Fibroblast of pulmonary artery (primary cell): ENCODE measurements at regions not wholly inside any gene's neighbourhood (a gene's known extent, or its start where the extent isn't known, plus 50 kb on each side); places are given as distances from the start of the nearest gene placed in this dataset.
"Not testable (repeated sequence)": the region's sequence is repeated elsewhere in the genome, so short reads cannot be mapped to it uniquely, and the experiment has no call there.

Experiments used
- DNase-seq: peaks from one replicate; pipeline ENCODE4 v3.0.0-alpha.2; 2010; ENCODE audit warnings: low read depth
- H3K4me3 ChIP-seq: replicated peaks from 2 replicates; pipeline ENCODE4 v1.5.1; 2011; ENCODE audit warnings: low read depth, mild to moderate bottlenecking, control low read depth, low read length, moderate library complexity
- TF ChIP-seq, protein P1 (sequence below): IDR thresholded peaks from 2 replicates; pipeline ENCODE4 v1.5.1; 2011; ENCODE audit warnings: mild to moderate bottlenecking, control low read depth, low read length, inconsistent platforms; ENCODE audit errors: missing control alignments

DNA sequence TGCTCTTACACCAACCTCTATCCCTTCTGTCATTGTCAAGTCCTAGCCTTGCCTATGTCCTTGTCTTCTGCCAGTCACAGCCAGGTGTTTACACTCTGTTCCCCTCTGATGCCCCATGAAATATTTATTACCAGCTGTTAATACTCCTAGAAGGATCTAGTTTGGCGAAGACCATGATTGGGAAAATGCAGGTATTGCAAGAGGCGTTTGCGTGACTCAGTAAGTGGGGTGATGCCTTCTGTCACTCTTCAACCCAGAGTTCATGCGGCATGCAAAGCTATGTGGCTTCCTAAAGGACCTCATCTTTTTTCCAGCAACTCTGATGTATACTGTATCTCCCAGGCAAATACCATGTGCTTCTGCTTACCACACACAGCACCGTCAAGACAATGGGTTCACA is 81.8 kb upstream of the GJB6 start:
- H3K4me3 ChIP-seq: no peak overlapping the region
- DNase-seq: no peak
- TF ChIP-seq, protein P1, sequence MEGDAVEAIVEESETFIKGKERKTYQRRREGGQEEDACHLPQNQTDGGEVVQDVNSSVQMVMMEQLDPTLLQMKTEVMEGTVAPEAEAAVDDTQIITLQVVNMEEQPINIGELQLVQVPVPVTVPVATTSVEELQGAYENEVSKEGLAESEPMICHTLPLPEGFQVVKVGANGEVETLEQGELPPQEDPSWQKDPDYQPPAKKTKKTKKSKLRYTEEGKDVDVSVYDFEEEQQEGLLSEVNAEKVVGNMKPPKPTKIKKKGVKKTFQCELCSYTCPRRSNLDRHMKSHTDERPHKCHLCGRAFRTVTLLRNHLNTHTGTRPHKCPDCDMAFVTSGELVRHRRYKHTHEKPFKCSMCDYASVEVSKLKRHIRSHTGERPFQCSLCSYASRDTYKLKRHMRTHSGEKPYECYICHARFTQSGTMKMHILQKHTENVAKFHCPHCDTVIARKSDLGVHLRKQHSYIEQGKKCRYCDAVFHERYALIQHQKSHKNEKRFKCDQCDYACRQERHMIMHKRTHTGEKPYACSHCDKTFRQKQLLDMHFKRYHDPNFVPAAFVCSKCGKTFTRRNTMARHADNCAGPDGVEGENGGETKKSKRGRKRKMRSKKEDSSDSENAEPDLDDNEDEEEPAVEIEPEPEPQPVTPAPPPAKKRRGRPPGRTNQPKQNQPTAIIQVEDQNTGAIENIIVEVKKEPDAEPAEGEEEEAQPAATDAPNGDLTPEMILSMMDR: no peak

DNA sequence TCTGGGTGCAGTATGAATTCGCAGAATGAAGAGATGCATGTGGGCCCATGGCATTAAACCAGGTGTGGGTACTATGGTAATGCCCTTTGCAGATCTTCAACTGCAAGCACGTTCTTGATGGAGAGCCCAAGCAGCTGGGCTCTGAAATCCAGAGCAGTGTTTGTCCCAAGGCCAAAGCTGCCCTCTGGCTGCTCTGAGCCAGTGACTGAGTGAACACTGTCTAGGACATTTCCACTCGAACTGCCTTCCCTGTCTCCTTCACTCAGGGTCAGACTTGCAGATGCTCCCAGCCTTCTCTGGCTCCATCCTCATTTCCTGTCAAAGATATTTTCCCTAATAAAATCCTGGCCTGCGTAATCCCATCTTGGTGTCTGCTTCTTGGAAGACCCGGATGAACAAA is 80.2 kb upstream of the GJB6 start:
- no peak overlapping the region for H3K4me3 ChIP-seq
- TF ChIP-seq, protein P1: no peak
- DNase-seq: no peak

DNA sequence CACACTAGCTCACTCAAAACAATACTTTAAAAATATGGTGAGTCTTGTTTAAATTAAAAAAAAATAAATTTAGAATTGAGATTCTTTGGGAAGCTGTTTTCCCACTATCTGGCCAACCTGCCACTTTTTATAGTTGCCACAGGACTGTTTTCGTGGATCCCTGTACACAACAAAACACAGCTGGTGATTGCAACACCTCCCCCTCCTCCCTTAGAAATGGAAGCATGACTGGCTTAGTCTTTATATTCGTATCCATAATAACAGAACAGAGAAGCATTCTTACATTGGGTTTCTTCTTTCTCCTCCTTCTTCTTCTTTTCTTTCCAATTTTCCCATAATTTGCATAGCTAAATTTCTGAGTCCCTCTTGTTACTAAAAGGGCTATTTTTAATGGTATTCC is 79.5 kb upstream of the GJB6 start:
- no peak overlapping the region for H3K4me3 ChIP-seq
- DNase-seq: peak; percentile 7
- TF ChIP-seq, protein P1: no peak

DNA sequence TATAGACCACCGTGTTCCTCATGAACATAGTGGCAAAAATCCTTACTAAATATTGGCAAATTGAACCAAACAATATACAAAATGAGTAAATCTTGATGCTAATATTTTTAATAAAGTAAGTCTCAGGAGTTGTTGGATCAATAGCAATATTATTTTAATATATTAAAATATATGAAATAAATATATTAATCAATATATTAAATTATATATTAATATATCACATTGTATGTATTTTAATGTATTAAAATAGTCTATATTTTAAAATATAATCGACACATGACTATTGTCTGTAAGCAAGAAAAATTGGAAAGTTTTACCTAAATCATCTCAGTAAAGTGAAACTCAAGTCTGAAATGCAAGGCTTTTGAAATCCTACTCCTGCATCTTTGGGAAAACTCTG is 78.9 kb upstream of the GJB6 start:
- no peak for DNase-seq
- no peak overlapping the region for H3K4me3 ChIP-seq
- TF ChIP-seq, protein P1: no peak

DNA sequence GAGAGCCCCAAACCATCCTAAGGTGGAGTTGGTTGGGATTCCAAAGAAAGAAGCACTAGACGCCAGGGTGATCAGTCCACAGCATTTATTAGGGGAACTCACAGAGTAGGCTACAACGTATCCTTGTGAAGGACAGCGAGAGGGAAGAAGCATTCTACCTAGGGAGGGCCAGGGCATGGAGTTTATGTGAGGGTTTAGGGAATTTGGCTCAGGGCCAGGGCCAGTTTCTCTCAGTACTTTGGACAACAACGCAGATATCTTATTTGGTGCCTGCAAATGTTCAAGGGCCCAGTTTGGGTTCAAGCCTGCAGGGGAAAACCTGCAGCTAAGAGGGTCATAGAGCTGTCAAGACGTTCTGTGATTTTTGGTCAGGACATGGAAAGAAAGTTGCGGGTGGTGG is 73.9 kb upstream of the GJB6 start:
- no peak overlapping the region for H3K4me3 ChIP-seq
- no peak for DNase-seq
- TF ChIP-seq, protein P1: no peak

DNA sequence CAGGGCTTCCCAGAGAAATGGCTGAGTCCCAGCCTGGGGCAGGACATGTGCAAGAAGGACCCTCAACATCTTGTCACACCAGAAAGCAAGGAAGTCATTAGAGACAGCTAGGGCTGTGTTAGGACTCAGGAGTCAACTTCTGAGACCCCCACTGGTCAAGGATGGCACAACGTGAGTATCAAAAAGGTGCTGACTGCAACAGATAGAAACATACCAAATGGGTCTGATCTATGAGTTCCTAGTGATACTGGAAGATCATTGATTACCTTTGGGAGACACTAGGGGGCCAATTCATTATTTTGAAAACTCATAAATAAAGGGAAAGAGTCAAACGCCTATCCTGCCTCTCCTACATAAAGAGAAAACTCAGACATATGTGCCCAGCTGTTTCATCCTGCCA is 73.5 kb upstream of the GJB6 start:
- DNase-seq: no peak
- no peak overlapping the region for H3K4me3 ChIP-seq
- TF ChIP-seq, protein P1: no peak

DNA sequence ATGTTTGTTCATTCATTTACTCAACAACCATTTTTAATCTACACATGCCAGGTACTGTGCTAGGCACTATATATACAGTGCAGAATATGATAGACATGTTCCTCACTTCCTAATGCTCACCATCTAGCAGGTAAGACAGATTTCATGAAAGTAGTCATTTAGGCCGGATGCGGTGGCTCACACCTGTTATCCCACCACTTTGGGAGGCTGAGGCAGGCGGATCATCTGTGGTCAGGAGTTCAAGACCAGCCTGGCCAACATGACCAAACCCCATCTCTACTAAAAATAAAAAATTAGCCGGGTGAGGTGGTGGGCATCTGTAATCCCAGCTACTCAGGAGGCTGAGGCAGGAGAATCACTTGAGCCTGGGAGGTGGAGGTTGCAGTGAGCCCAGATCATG is 71.9 kb upstream of the GJB6 start:
- H3K4me3 ChIP-seq, DNase-seq: not testable (repeated sequence)

DNA sequence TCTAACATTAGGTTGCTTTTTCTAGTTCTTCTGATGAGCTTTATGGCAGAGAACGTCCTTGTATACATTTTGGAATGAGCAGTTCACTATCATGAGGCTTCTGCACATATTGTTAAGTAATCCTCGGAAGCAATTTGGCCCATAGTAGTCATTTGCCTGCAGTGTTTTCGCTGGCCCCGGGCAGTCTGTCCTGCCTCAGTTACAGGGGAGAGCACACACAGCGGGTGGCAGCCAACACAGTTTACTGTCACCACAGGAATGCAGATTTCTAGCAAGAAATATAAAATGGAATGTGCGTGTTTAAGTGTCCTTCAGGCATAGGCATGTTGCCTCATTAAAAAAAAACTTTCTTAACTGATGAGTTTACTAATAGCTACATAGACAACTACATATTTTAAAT is 71.5 kb upstream of the GJB6 start:
- DNase-seq: no peak
- H3K4me3 ChIP-seq: no peak overlapping the region
- TF ChIP-seq, protein P1: no peak
